DND-41 (cell line): ENCODE measurements at regions not wholly inside any gene's neighbourhood (a gene's known extent, or its start where the extent isn't known, plus 50 kb on each side); places are given as distances from the start of the nearest gene placed in this dataset.

Source experiments
- CTCF ChIP-seq: IDR thresholded peaks from 2 replicates; pipeline ENCODE4 v1.5.1; 2012; ENCODE audit warnings: borderline replicate concordance, low read length, moderate library complexity, mild to moderate bottlenecking; ENCODE audit not compliant: poor library complexity, severe bottlenecking; ENCODE audit errors: extremely low read depth
- EZH2 ChIP-seq: IDR thresholded peaks from 3 replicates; pipeline ENCODE4 v1.6.1; 2012; ENCODE audit warnings: borderline replicate concordance, low read depth, mild to moderate bottlenecking, moderate library complexity, low read length, inconsistent platforms; ENCODE audit not compliant: severe bottlenecking

- TF ChIP-seq CTCF (no peak), EZH2 (no peak)
Measured at GRCh38 chr20:22652681-22653588, 68.6 kb upstream of the FOXA2 start.
